ENCODE measurements at regions not wholly inside any gene's neighbourhood (a gene's known extent, or its start where the extent isn't known, plus 50 kb on each side); places are given as distances from the start of the nearest gene placed in this dataset.

- DNase-seq (ENCODE audit: low read depth): no peak
- H3K4me3 ChIP-seq (ENCODE audit: low read depth, low read length): no peak overlapping the region
- TF ChIP-seq CTCF (IDR thresholded peaks at IDR 0.05; ENCODE audit: insufficient read depth, low read depth, low read length): no peak
These were observed 112.6 kb upstream of the THRB start for GRCh38 chr3:24607281-24607680.

GRCh38 chr3:24608701-24609390 is 114.2 kb upstream of the THRB start:
- no peak for DNase-seq (ENCODE audit: low read depth)
- H3K4me3 ChIP-seq (ENCODE audit: low read depth, low read length): no peak overlapping the region
- no peak for TF ChIP-seq CTCF (IDR thresholded peaks at IDR 0.05; ENCODE audit: insufficient read depth, low read depth, low read length)

GRCh38 chr3:24614359-24614758 is 119.7 kb upstream of the THRB start:
- no peak overlapping the region for H3K4me3 ChIP-seq (ENCODE audit: low read depth, low read length)
- TF ChIP-seq CTCF (IDR thresholded peaks at IDR 0.05; ENCODE audit: insufficient read depth, low read depth, low read length): no peak
- DNase-seq (ENCODE audit: low read depth): no peak

GRCh38 chr3:24615177-24615576 is 120.5 kb upstream of the THRB start:
- H3K4me3 ChIP-seq (ENCODE audit: low read depth, low read length): no peak overlapping the region
- no peak for TF ChIP-seq CTCF (IDR thresholded peaks at IDR 0.05; ENCODE audit: insufficient read depth, low read depth, low read length)
- no peak for DNase-seq (ENCODE audit: low read depth)

GRCh38 chr3:24616110-24616829 is 121.6 kb upstream of the THRB start:
- no peak for DNase-seq (ENCODE audit: low read depth)
- H3K4me3 ChIP-seq (ENCODE audit: low read depth, low read length): no peak overlapping the region
- no peak for TF ChIP-seq CTCF (IDR thresholded peaks at IDR 0.05; ENCODE audit: insufficient read depth, low read depth, low read length)

GRCh38 chr3:24622138-24622537 is 127.5 kb upstream of the THRB start:
- DNase-seq (ENCODE audit: low read depth): no peak

More at GRCh38 chr3:24622138-24622537, 127.5 kb upstream of the THRB start:
- no peak overlapping the region for H3K4me3 ChIP-seq (ENCODE audit: low read depth, low read length)
- no peak for TF ChIP-seq CTCF (IDR thresholded peaks at IDR 0.05; ENCODE audit: insufficient read depth, low read depth, low read length)
